Keratinocyte (primary cell): ENCODE measurements at regions not wholly inside any gene's neighbourhood (a gene's known extent, or its start where the extent isn't known, plus 50 kb on each side); places are given as distances from the start of the nearest gene placed in this dataset.

ENCODE experiments used
- DNase-seq: peaks from one replicate; pipeline ENCODE4 v3.0.0-alpha.2; 2011; ENCODE audit warnings: low read depth, missing footprints, low spot score
- FAIRE-seq: peaks from 2 replicates; lab custom pipeline; 2011; peaks lifted over from hg19 to GRCh38; lab: Jason Lieb, UNC
- H2AFZ ChIP-seq: 2 replicates; pipeline ENCODE4 v1.6.0; 2012; ENCODE audit warnings: low read length, control low read depth, inconsistent platforms; ENCODE audit not compliant: control insufficient read depth
- H3K27ac ChIP-seq: 2 replicates; pipeline ENCODE4 v1.5.1; 2011; ENCODE audit warnings: low read length; ENCODE audit not compliant: control insufficient read depth, insufficient read depth
- H3K27me3 ChIP-seq: 3 replicates; pipeline ENCODE4 v1.6.0; 2011; ENCODE audit warnings: low read length; ENCODE audit not compliant: control insufficient read depth, insufficient read depth; ENCODE audit errors: extremely low read depth
- H3K36me3 ChIP-seq, 2 experiments: 2 replicates in 1 of 2; 3 replicates in 1 of 2; pipeline ENCODE4 v1.5.1; 2011; ENCODE audit warnings: low read length in 2 of 2, mild to moderate bottlenecking in 1 of 2; ENCODE audit not compliant: control insufficient read depth in 2 of 2, insufficient read depth in 2 of 2; ENCODE audit errors: extremely low read depth in 1 of 2
- H3K4me1 ChIP-seq: 3 replicates; pipeline ENCODE4 v1.5.1; 2011; ENCODE audit warnings: low read length; ENCODE audit not compliant: control insufficient read depth, insufficient read depth; ENCODE audit errors: extremely low read depth
- H3K4me2 ChIP-seq: 3 replicates; pipeline ENCODE4 v1.6.0; 2011; ENCODE audit warnings: low read depth, low read length; ENCODE audit not compliant: control insufficient read depth, insufficient read depth; ENCODE audit errors: extremely low read depth
- H3K4me3 ChIP-seq, 3 experiments: fragments of 200-600 bp in 1 of 3; sonication (generic) in 1 of 3; 2 replicates in 2 of 3; 3 replicates in 1 of 3; pipeline ENCODE4 v1.5.1; 2011 to 2016; ENCODE audit warnings: low read length in 3 of 3, mild to moderate bottlenecking in 3 of 3, control low read depth in 2 of 3, inconsistent platforms in 1 of 3, low read depth in 1 of 3, mixed read lengths in 1 of 3, mixed run types in 1 of 3, moderate library complexity in 1 of 3; ENCODE audit not compliant: control insufficient read depth in 2 of 3, insufficient read depth in 2 of 3; ENCODE audit errors: extremely low read depth in 1 of 3
- H3K79me2 ChIP-seq: 2 replicates; pipeline ENCODE4 v1.6.0; 2012; ENCODE audit warnings: low read length; ENCODE audit not compliant: control insufficient read depth, insufficient read depth
- H3K9ac ChIP-seq: 3 replicates; pipeline ENCODE4 v1.6.0; 2011; ENCODE audit warnings: low read length; ENCODE audit not compliant: control insufficient read depth, insufficient read depth; ENCODE audit errors: extremely low read depth
- H3K9me1 ChIP-seq: 3 replicates; pipeline ENCODE4 v1.6.0; 2011; ENCODE audit warnings: low read length; ENCODE audit not compliant: control insufficient read depth, insufficient read depth; ENCODE audit errors: extremely low read depth
- H3K9me3 ChIP-seq: 2 replicates; pipeline ENCODE4 v1.5.1; 2012; ENCODE audit warnings: low read depth, low read length; ENCODE audit not compliant: control insufficient read depth
- H4K20me1 ChIP-seq: 3 replicates; pipeline ENCODE4 v1.6.0; 2011; ENCODE audit warnings: low read length; ENCODE audit not compliant: control insufficient read depth, insufficient read depth; ENCODE audit errors: extremely low read depth
- CTCF ChIP-seq, 3 experiments: IDR thresholded peaks in 1 of 3; conservative IDR thresholded peaks in 1 of 3; optimal IDR thresholded peaks in 1 of 3; 2 replicates in 2 of 3; 3 replicates in 1 of 3; pipeline versions ENCODE3 to v1.5.1; 2011; ENCODE audit warnings: low read length in 3 of 3, mild to moderate bottlenecking in 3 of 3, moderate library complexity in 2 of 3, control low read depth in 1 of 3, inconsistent platforms in 1 of 3; ENCODE audit not compliant: insufficient read depth in 2 of 3; ENCODE audit errors: extremely low read depth in 1 of 3
- EZH2 ChIP-seq: IDR thresholded peaks from one replicate; pipeline ENCODE4 v1.6.1; 2012; ENCODE audit warnings: inconsistent platforms, mild to moderate bottlenecking, low read length, moderate library complexity
- dilution Hi-C: fragments of 300-500 bp; cut with MboI; formaldehyde crosslinking; loops from one replicate; pipeline ENCODE4 v1.7.0; 2020; ENCODE audit warnings: low sequenced_read_pairs; ENCODE audit not compliant: extremely low pct_ligation_motif_present

- dilution Hi-C loops: no loop called here
- DNase-seq: peak; percentile 13
- peak; percentile 46 for FAIRE-seq
These were observed 677.4 kb downstream of the SQOR start for GRCh38 chr15:46312133-46312740.

GRCh38 chr15:46315434-46315833 lies 680.6 kb downstream of the SQOR start:
- no peaks in the 10 kb centered on the region for H4K20me1 ChIP-seq
- H3K79me2 ChIP-seq: no peaks in the 10 kb centered on the region
- no peak overlapping the region for H3K4me3 ChIP-seq
- no peak overlapping the region for H2AFZ ChIP-seq
- TF ChIP-seq CTCF (optimal IDR thresholded peaks at IDR 0.05 in 1 of 3, IDR thresholded peaks at IDR 0.05 in 1 of 3, conservative IDR thresholded peaks at IDR 0.05 in 1 of 3; ENCODE audit: extremely low read depth in 1 of 3, insufficient read depth in 2 of 3, low read length in 3 of 3): no peak
- TF ChIP-seq EZH2: no peak
- H3K9ac ChIP-seq: no peak overlapping the region
- no peak overlapping the region for H3K27ac ChIP-seq
- H3K9me1 ChIP-seq: no peaks in the 10 kb centered on the region
- no peak overlapping the region for H3K4me2 ChIP-seq
- H3K27me3 ChIP-seq: no peaks in the 10 kb centered on the region
- H3K4me1 ChIP-seq: no peaks in the 10 kb centered on the region
- no peaks in the 10 kb centered on the region for H3K36me3 ChIP-seq
- DNase-seq: no peak
- dilution Hi-C loops: no loop called here
- FAIRE-seq: no peak
- no peaks in the 10 kb centered on the region for H3K9me3 ChIP-seq

More at GRCh38 chr15:46312133-46312740, 677.4 kb downstream of the SQOR start:
- H3K4me1 ChIP-seq: no peaks in the 10 kb centered on the region
- H4K20me1 ChIP-seq: no peaks in the 10 kb centered on the region
- no peak overlapping the region for H3K9ac ChIP-seq
- no peak overlapping the region for H3K4me3 ChIP-seq
- H3K9me3 ChIP-seq: no peaks in the 10 kb centered on the region
- H3K27me3 ChIP-seq: no peaks in the 10 kb centered on the region
- H3K36me3 ChIP-seq: no peaks in the 10 kb centered on the region
- no peaks in the 10 kb centered on the region for H3K9me1 ChIP-seq
- H2AFZ ChIP-seq: no peak overlapping the region
- H3K79me2 ChIP-seq: no peaks in the 10 kb centered on the region
- H3K4me2 ChIP-seq: no peak overlapping the region
- no peak overlapping the region for H3K27ac ChIP-seq
- TF ChIP-seq CTCF (optimal IDR thresholded peaks at IDR 0.05 in 1 of 3, IDR thresholded peaks at IDR 0.05 in 1 of 3, conservative IDR thresholded peaks at IDR 0.05 in 1 of 3; ENCODE audit: extremely low read depth in 1 of 3, insufficient read depth in 2 of 3, low read length in 3 of 3) (peak; percentile 78 to 90 (median 88)), EZH2 (no peak)
